GM23338 (cell line): ENCODE measurements at regions not wholly inside any gene's neighbourhood (a gene's known extent, or its start where the extent isn't known, plus 50 kb on each side); places are given as distances from the start of the nearest gene placed in this dataset.

Experiments
- ATAC-seq: fragments of 200-7000 bp; cut with Tn5 transposase; 3 replicates; pipeline ENCODE4 v1.9.1; 2020
- DNase-seq: peaks from one replicate; pipeline ENCODE4 v3.0.0-alpha.2; 2015; ENCODE audit warnings: low spot score
- H2AFZ ChIP-seq: fragments of 200-600 bp; sonication (generic); 2 replicates; pipeline ENCODE4 v1.8.0; 2016; ENCODE audit warnings: antibody characterized with exemption, mild to moderate bottlenecking, moderate library complexity
- H3F3A ChIP-seq: fragments of 200-600 bp; sonication (generic); replicated peaks from 2 replicates; pipeline ENCODE4 v1.8.0; 2017; ENCODE audit warnings: antibody characterized with exemption, mixed run types, low read depth
- H3K27ac ChIP-seq: fragments of 200-600 bp; sonication (generic); 2 replicates; pipeline ENCODE4 v1.6.1; 2016; ENCODE audit warnings: low read depth
- H3K27me3 ChIP-seq: fragments of 200-600 bp; sonication (generic); 2 replicates; pipeline ENCODE4 v1.8.0; 2016; ENCODE audit warnings: mild to moderate bottlenecking, mixed run types, moderate library complexity; ENCODE audit not compliant: insufficient read depth
- H3K36me3 ChIP-seq: fragments of 200-600 bp; sonication (generic); 2 replicates; pipeline ENCODE4 v1.8.0; 2016; ENCODE audit warnings: mild to moderate bottlenecking; ENCODE audit not compliant: insufficient read depth
- H3K4me1 ChIP-seq: fragments of 200-600 bp; sonication (generic); 2 replicates; pipeline ENCODE4 v1.8.0; 2016; ENCODE audit warnings: mild to moderate bottlenecking, moderate library complexity; ENCODE audit not compliant: insufficient read depth
- H3K4me2 ChIP-seq: fragments of 200-600 bp; sonication (generic); 2 replicates; pipeline ENCODE4 v1.7.1; 2017; ENCODE audit warnings: mixed run types
- H3K4me3 ChIP-seq: fragments of 200-600 bp; sonication (generic); 2 replicates; pipeline ENCODE4 v1.6.1; 2016; ENCODE audit warnings: mixed run types
- H3K79me2 ChIP-seq: fragments of 200-600 bp; sonication (generic); replicated peaks from 2 replicates; pipeline ENCODE4 v1.8.0; 2017; ENCODE audit warnings: mild to moderate bottlenecking; ENCODE audit not compliant: insufficient read depth
- H3K9me2 ChIP-seq: fragments of 200-600 bp; sonication (generic); 2 replicates; pipeline ENCODE4 v1.8.0; 2017; ENCODE audit not compliant: insufficient read depth
- H4K20me1 ChIP-seq: fragments of 200-600 bp; sonication (generic); replicated peaks from 2 replicates; pipeline ENCODE4 v1.8.0; 2017; ENCODE audit warnings: mild to moderate bottlenecking; ENCODE audit not compliant: insufficient read depth
- H3K27ac Mint-ChIP-seq: 2 replicates; pipeline ENCODE4 v1.8.0; 2020; ENCODE audit warnings: inconsistent platforms, mild to moderate bottlenecking, moderate library complexity, mixed read lengths
- H3K27me3 Mint-ChIP-seq: 3 replicates; pipeline ENCODE4 v1.8.0; 2022; ENCODE audit warnings: low read depth, mild to moderate bottlenecking, moderate library complexity, mixed read lengths, inconsistent platforms; ENCODE audit not compliant: insufficient read depth, poor library complexity
- H3K36me3 Mint-ChIP-seq: 3 replicates; pipeline ENCODE4 v1.8.0; 2021; ENCODE audit warnings: low read depth, mild to moderate bottlenecking, inconsistent platforms, moderate library complexity, mixed read lengths
- H3K4me1 Mint-ChIP-seq: 3 replicates; pipeline ENCODE4 v1.8.0; 2020; ENCODE audit warnings: mild to moderate bottlenecking, inconsistent platforms, mixed read lengths
- H3K4me3 Mint-ChIP-seq: 3 replicates; pipeline ENCODE4 v1.8.0; 2021; ENCODE audit warnings: moderate library complexity, mild to moderate bottlenecking, inconsistent platforms, mixed read lengths
- H3K9me3 Mint-ChIP-seq: 3 replicates; pipeline ENCODE4 v1.8.0; 2020; ENCODE audit warnings: moderate library complexity, mild to moderate bottlenecking, inconsistent platforms, mixed read lengths
- EZH2 ChIP-seq: fragments of 200-600 bp; sonication (generic); IDR thresholded peaks from one replicate; pipeline ENCODE4 v1.8.0; 2017; ENCODE audit warnings: antibody characterized with exemption, mild to moderate bottlenecking, low read depth; ENCODE audit not compliant: unreplicated experiment
- EZH2phosphoT487 ChIP-seq: fragments of 200-600 bp; sonication (generic); IDR thresholded peaks from one replicate; pipeline ENCODE4 v1.8.1; 2018; ENCODE audit warnings: antibody characterized with exemption; ENCODE audit not compliant: unreplicated experiment
- JUNB ChIP-seq: IDR thresholded peaks from one replicate; pipeline ENCODE4 v1.6.1; 2016; ENCODE audit warnings: antibody characterized with exemption; ENCODE audit not compliant: unreplicated experiment
- NANOG ChIP-seq: IDR thresholded peaks from 2 replicates; pipeline ENCODE4 v1.6.1; 2016; ENCODE audit warnings: antibody characterized with exemption, borderline replicate concordance
- POLR2AphosphoS5 ChIP-seq: IDR thresholded peaks from 2 replicates; pipeline ENCODE4 v1.6.1; 2016; ENCODE audit warnings: antibody characterized with exemption, low read depth
- STAT1 ChIP-seq: IDR thresholded peaks from one replicate; pipeline ENCODE4 v1.6.1; 2016; ENCODE audit warnings: antibody characterized with exemption; ENCODE audit not compliant: unreplicated experiment
- ZNF114 ChIP-seq: fragments of 250-450 bp; sonication (Bioruptor Pico); IDR thresholded peaks from 2 replicates; pipeline ENCODE4 v1.5.0; 2020; ENCODE audit warnings: mild to moderate bottlenecking, moderate library complexity
- ZNF331 ChIP-seq: fragments of 250-450 bp; sonication (Bioruptor Pico); IDR thresholded peaks from 2 replicates; pipeline ENCODE4 v1.5.0; 2020; ENCODE audit warnings: low read depth, mild to moderate bottlenecking, moderate library complexity
- TF ChIP-seq, protein P1 (sequence below): IDR thresholded peaks from one replicate; pipeline ENCODE4 v1.6.1; 2018; ENCODE audit warnings: antibody characterized with exemption; ENCODE audit not compliant: unreplicated experiment
- TF ChIP-seq, protein P2 (sequence below): fragments of 250-450 bp; sonication (Bioruptor Pico); IDR thresholded peaks from 2 replicates; pipeline ENCODE4 v1.5.0; 2020; ENCODE audit warnings: mild to moderate bottlenecking, moderate library complexity
- TF ChIP-seq, protein P3 (sequence below): IDR thresholded peaks from 2 replicates; pipeline ENCODE4 v1.6.1; 2016; ENCODE audit warnings: antibody characterized with exemption
- TF ChIP-seq, protein P4 (sequence below), 2 experiments: fragments of 200-600 bp in 1 of 2; sonication (generic) in 1 of 2; conservative IDR thresholded peaks; 2 replicates each; pipeline versions ENCODE4 v1.5.1 to v1.6.1; 2016 to 2017; ENCODE audit warnings: antibody characterized with exemption in 2 of 2, low read depth in 2 of 2, mild to moderate bottlenecking in 2 of 2, moderate library complexity in 1 of 2

DNA sequence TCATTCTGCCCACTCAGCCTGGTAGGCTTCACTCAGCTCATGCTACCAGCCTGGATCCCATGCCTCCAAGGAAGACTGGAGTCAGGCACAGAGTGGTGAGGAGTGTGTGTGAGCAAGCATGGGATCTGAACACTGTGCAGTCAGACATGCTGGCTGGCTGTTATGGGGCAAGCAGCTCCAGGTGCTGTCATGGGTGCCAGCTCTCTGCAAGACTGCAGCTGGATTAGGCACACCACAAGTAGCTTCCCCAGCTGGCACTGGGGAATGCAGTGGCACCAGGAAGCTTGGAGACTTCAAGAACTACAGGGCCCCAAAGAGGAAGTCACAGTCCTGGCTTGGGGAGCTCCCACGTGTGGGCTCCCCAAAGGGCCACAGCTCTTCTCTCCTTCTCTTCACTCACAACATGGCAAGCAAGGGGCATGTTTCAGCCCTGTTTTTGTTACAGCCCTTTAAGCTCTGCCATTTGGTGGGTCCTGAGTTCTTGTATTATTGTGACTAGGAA is 202.5 kb downstream of the VRK1 start (continued):
- TF ChIP-seq POLR2AphosphoS5 (no peak), EZH2 (no peak), ZNF331 (CRISPR knock-in tag) (no peak), NANOG (no peak), JUNB (no peak), EZH2phosphoT487 (no peak)
- TF ChIP-seq, protein P1, sequence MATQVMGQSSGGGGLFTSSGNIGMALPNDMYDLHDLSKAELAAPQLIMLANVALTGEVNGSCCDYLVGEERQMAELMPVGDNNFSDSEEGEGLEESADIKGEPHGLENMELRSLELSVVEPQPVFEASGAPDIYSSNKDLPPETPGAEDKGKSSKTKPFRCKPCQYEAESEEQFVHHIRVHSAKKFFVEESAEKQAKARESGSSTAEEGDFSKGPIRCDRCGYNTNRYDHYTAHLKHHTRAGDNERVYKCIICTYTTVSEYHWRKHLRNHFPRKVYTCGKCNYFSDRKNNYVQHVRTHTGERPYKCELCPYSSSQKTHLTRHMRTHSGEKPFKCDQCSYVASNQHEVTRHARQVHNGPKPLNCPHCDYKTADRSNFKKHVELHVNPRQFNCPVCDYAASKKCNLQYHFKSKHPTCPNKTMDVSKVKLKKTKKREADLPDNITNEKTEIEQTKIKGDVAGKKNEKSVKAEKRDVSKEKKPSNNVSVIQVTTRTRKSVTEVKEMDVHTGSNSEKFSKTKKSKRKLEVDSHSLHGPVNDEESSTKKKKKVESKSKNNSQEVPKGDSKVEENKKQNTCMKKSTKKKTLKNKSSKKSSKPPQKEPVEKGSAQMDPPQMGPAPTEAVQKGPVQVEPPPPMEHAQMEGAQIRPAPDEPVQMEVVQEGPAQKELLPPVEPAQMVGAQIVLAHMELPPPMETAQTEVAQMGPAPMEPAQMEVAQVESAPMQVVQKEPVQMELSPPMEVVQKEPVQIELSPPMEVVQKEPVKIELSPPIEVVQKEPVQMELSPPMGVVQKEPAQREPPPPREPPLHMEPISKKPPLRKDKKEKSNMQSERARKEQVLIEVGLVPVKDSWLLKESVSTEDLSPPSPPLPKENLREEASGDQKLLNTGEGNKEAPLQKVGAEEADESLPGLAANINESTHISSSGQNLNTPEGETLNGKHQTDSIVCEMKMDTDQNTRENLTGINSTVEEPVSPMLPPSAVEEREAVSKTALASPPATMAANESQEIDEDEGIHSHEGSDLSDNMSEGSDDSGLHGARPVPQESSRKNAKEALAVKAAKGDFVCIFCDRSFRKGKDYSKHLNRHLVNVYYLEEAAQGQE = no peak

DNA sequence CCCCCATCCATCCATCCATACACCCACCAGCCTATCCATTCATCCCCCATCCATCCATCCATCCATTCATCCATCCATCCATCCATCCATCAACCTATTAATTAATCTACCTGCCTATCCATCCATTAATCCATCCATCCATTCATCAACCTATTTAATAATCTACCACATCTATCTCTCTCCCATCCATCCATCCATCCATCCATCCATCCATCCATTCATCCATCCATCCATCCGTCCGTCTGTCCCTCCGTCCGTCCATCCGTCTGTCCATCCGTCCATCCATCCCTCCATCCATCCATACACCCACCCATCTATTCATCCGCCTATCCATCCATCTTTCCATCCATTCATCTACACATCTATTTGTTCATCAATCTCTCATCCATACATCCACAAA is 205.3 kb downstream of the VRK1 start:
- Mint-ChIP-seq H3K27ac (no peak overlapping the region), H3K36me3 (peaks cover 3% of the 10 kb centered on the region; the same call in 2 of the 3 replicates), H3K27me3 (no peaks in the 10 kb centered on the region), H3K9me3 (peaks cover 21% of the 10 kb centered on the region), H3K4me3 (no peak overlapping the region), H3K4me1 (no peaks in the 10 kb centered on the region)
- Histone ChIP-seq H3K4me1 (no peaks in the 10 kb centered on the region), H3K36me3 (no peaks in the 10 kb centered on the region), H3K27ac (no peak overlapping the region), H3K9me2 (0 out of 2 replicates have a peak, but pooled peaks cover 2% of the 10 kb centered on the region), H3F3A (no peaks in the 10 kb centered on the region), H3K4me2 (no peak overlapping the region), H3K79me2 (no peaks in the 10 kb centered on the region), H3K27me3 (no peaks in the 10 kb centered on the region), H4K20me1 (no peaks in the 10 kb centered on the region), H2AFZ (no peak overlapping the region), H3K4me3 (no peak overlapping the region)
- ATAC-seq = no peak
- DNase-seq = no peak
- TF ChIP-seq STAT1 (no peak), ZNF114 (CRISPR knock-in tag) (no peak), EZH2phosphoT487 (no peak), JUNB (no peak), EZH2 (no peak)
- TF ChIP-seq, protein P2, sequence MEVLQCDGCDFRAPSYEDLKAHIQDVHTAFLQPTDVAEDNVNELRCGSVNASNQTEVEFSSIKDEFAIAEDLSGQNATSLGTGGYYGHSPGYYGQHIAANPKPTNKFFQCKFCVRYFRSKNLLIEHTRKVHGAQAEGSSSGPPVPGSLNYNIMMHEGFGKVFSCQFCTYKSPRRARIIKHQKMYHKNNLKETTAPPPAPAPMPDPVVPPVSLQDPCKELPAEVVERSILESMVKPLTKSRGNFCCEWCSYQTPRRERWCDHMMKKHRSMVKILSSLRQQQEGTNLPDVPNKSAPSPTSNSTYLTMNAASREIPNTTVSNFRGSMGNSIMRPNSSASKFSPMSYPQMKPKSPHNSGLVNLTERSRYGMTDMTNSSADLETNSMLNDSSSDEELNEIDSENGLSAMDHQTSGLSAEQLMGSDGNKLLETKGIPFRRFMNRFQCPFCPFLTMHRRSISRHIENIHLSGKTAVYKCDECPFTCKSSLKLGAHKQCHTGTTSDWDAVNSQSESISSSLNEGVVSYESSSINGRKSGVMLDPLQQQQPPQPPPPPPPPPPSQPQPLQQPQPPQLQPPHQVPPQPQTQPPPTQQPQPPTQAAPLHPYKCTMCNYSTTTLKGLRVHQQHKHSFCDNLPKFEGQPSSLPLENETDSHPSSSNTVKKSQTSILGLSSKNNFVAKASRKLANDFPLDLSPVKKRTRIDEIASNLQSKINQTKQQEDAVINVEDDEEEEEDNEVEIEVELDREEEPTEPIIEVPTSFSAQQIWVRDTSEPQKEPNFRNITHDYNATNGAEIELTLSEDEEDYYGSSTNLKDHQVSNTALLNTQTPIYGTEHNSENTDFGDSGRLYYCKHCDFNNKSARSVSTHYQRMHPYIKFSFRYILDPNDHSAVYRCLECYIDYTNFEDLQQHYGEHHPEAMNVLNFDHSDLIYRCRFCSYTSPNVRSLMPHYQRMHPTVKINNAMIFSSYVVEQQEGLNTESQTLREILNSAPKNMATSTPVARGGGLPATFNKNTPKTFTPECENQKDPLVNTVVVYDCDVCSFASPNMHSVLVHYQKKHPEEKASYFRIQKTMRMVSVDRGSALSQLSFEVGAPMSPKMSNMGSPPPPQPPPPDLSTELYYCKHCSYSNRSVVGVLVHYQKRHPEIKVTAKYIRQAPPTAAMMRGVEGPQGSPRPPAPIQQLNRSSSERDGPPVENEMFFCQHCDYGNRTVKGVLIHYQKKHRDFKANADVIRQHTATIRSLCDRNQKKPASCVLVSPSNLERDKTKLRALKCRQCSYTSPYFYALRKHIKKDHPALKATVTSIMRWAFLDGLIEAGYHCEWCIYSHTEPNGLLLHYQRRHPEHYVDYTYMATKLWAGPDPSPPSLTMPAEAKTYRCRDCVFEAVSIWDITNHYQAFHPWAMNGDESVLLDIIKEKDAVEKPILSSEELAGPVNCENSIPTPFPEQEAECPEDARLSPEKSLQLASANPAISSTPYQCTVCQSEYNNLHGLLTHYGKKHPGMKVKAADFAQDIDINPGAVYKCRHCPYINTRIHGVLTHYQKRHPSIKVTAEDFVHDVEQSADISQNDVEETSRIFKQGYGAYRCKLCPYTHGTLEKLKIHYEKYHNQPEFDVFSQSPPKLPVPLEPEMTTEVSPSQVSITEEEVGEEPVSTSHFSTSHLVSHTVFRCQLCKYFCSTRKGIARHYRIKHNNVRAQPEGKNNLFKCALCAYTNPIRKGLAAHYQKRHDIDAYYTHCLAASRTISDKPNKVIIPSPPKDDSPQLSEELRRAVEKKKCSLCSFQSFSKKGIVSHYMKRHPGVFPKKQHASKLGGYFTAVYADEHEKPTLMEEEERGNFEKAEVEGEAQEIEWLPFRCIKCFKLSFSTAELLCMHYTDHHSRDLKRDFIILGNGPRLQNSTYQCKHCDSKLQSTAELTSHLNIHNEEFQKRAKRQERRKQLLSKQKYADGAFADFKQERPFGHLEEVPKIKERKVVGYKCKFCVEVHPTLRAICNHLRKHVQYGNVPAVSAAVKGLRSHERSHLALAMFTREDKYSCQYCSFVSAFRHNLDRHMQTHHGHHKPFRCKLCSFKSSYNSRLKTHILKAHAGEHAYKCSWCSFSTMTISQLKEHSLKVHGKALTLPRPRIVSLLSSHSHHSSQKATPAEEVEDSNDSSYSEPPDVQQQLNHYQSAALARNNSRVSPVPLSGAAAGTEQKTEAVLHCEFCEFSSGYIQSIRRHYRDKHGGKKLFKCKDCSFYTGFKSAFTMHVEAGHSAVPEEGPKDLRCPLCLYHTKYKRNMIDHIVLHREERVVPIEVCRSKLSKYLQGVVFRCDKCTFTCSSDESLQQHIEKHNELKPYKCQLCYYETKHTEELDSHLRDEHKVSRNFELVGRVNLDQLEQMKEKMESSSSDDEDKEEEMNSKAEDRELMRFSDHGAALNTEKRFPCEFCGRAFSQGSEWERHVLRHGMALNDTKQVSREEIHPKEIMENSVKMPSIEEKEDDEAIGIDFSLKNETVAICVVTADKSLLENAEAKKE (CRISPR knock-in tag) = no peak
- TF ChIP-seq, protein P3, sequence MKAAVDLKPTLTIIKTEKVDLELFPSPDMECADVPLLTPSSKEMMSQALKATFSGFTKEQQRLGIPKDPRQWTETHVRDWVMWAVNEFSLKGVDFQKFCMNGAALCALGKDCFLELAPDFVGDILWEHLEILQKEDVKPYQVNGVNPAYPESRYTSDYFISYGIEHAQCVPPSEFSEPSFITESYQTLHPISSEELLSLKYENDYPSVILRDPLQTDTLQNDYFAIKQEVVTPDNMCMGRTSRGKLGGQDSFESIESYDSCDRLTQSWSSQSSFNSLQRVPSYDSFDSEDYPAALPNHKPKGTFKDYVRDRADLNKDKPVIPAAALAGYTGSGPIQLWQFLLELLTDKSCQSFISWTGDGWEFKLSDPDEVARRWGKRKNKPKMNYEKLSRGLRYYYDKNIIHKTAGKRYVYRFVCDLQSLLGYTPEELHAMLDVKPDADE = no peak
- TF ChIP-seq, protein P4, sequence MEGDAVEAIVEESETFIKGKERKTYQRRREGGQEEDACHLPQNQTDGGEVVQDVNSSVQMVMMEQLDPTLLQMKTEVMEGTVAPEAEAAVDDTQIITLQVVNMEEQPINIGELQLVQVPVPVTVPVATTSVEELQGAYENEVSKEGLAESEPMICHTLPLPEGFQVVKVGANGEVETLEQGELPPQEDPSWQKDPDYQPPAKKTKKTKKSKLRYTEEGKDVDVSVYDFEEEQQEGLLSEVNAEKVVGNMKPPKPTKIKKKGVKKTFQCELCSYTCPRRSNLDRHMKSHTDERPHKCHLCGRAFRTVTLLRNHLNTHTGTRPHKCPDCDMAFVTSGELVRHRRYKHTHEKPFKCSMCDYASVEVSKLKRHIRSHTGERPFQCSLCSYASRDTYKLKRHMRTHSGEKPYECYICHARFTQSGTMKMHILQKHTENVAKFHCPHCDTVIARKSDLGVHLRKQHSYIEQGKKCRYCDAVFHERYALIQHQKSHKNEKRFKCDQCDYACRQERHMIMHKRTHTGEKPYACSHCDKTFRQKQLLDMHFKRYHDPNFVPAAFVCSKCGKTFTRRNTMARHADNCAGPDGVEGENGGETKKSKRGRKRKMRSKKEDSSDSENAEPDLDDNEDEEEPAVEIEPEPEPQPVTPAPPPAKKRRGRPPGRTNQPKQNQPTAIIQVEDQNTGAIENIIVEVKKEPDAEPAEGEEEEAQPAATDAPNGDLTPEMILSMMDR (conservative IDR thresholded peaks at IDR 0.05; ENCODE audit: low read depth in 2 of 2) = no peak
